ENCODE measurements at regions not wholly inside any gene's neighbourhood (a gene's known extent, or its start where the extent isn't known, plus 50 kb on each side); places are given as distances from the start of the nearest gene placed in this dataset.

GRCh38 chr21:31556662-31557061 is 102.8 kb upstream of the SOD1 start:
- Histone ChIP-seq H3K27ac (ENCODE audit: low read depth, low read length) (no peak overlapping the region), H3K23ac (ENCODE audit: insufficient read length) (no peak overlapping the region), H3K4me2 (ENCODE audit: insufficient read depth in 1 of 2, low read depth in 2 of 2, low read length in 2 of 2) (peak overlapping the region; percentile 57 to 90; a peak in 3 of 4 replicates), H3K18ac (ENCODE audit: extremely low read depth, low read length) (no peak overlapping the region; the same call in 1 of the 2 replicates), H2AK5ac (ENCODE audit: low read depth, low read length) (no peak overlapping the region), H3K14ac (ENCODE audit: insufficient read length) (no peak overlapping the region), H3K27me3 (replicated peaks in 1 of 4; ENCODE audit: control insufficient read depth in 3 of 4, extremely low read depth in 1 of 4, insufficient read depth in 3 of 4, low read length in 3 of 4) (peaks cover 0 to 15% (median 7%) of the 10 kb centered on the region in 4 experiments; a peak in 5 of 7 replicates), H3K79me1 (ENCODE audit: low read depth, low read length) (peaks cover 10% of the 10 kb centered on the region), H3K79me2 (ENCODE audit: control insufficient read depth in 1 of 2, insufficient read depth in 2 of 2, low read length in 2 of 2) (peaks cover 0 to 35% of the 10 kb centered on the region in 2 experiments; a peak in 3 of 4 replicates), H3K56ac (replicated peaks; ENCODE audit: insufficient read length, low read depth, low read length) (no peak overlapping the region), H4K91ac (replicated peaks; ENCODE audit: insufficient read length, low read length) (no peak overlapping the region), H2BK15ac (ENCODE audit: low read length) (no peak overlapping the region), H4K5ac (ENCODE audit: insufficient read length, low read depth, low read length) (no peak overlapping the region), H4K8ac (ENCODE audit: extremely low read depth, insufficient read depth, low read length) (no peak overlapping the region), H2AFZ (ENCODE audit: low read length) (no peak overlapping the region), H2BK5ac (ENCODE audit: low read depth, low read length) (no peak overlapping the region), H3K23me2 (ENCODE audit: low read depth, low read length) (peaks cover 19% of the 10 kb centered on the region), H3K9me3 (ENCODE audit: insufficient read depth in 2 of 2, low read depth in 1 of 2, low read length in 1 of 2) (no peaks in the 10 kb centered on the region), H4K20me1 (replicated peaks in 1 of 2; ENCODE audit: control insufficient read depth in 1 of 2, insufficient read depth in 2 of 2, low read length in 2 of 2) (peaks cover 3% of the 10 kb centered on the region in 2 experiments), H2BK12ac (ENCODE audit: low read depth, low read length) (no peak overlapping the region), H3K36me3 (ENCODE audit: control insufficient read depth in 2 of 4, insufficient read depth in 4 of 4, low read length in 3 of 4) (no peaks in the 10 kb centered on the region), H3K4me3 (ENCODE audit: extremely low read depth in 1 of 4, insufficient read depth in 2 of 4, low read depth in 3 of 4, low read length in 4 of 4) (peak overlapping the region in 1 of 4 experiments; percentile 91; a peak in 2 of 8 replicates), H3K4me1 (replicated peaks in 1 of 4; ENCODE audit: control insufficient read depth in 3 of 4, insufficient read depth in 4 of 4, low read length in 3 of 4) (peaks cover 22 to 34% (median 27%) of the 10 kb centered on the region in 4 experiments), H2BK120ac (replicated peaks; ENCODE audit: low read depth, low read length) (no peak overlapping the region), H3K4ac (replicated peaks; ENCODE audit: insufficient read length, low read depth, low read length) (no peak overlapping the region), H3K9ac (replicated peaks in 1 of 4; ENCODE audit: extremely low read depth in 1 of 4, low read depth in 3 of 4, low read length in 3 of 4) (no peak overlapping the region), H2BK20ac (ENCODE audit: low read length) (no peak overlapping the region)
- no peak for DNase-seq (ENCODE audit: low read depth in 1 of 2, low spot score in 2 of 2)
- CTCF ChIA-PET (ENCODE audit: partially characterized antibody): interaction anchor here (0.8 to 8.6 kb wide), 10 partner anchors 9 to 246 kb away, joined by 3 to 107 read pairs (median 5); no protein-coding TSS in a partner anchor
- no peak for FAIRE-seq
- POLR2A ChIA-PET (ENCODE audit: partially characterized antibody): interaction anchor here (0.9 to 6.8 kb wide), 3 partner anchors 11 to 52 kb away, joined by 7 to 97 read pairs (median 10); no protein-coding TSS in a partner anchor
- TF ChIP-seq POLR2AphosphoS5 (IDR thresholded peaks at IDR 0.05; ENCODE audit: low read depth, low read length): no peak
- no peak for TF ChIP-seq SUZ12 (IDR thresholded peaks at IDR 0.05; ENCODE audit: low read length)
- no peak for TF ChIP-seq HDAC6 (IDR thresholded peaks at IDR 0.05; ENCODE audit: low read depth, low read length)
- no peak for TF ChIP-seq RAD21 (IDR thresholded peaks at IDR 0.05 in 1 of 2, conservative IDR thresholded peaks at IDR 0.05 in 1 of 2; ENCODE audit: low read depth in 2 of 2, low read length in 2 of 2)
- no peak for TF ChIP-seq EP300 (IDR thresholded peaks at IDR 0.05; ENCODE audit: borderline replicate concordance in 1 of 2, low read depth in 2 of 2, low read length in 2 of 2)
- no peak for TF ChIP-seq KDM5A (IDR thresholded peaks at IDR 0.05; ENCODE audit: low read length)
- TF ChIP-seq SRF (IDR thresholded peaks at IDR 0.05; ENCODE audit: low read depth, low read length): no peak
- TF ChIP-seq CHD2 (IDR thresholded peaks at IDR 0.05; ENCODE audit: low read length): no peak
- 40% methylated on average over 3 of the region's 3 CpGs; no CpG with 5 or more reads in 1 of the 2 experiments for WGBS, 2 experiments (ENCODE audit: extremely low coverage in 1 of 2, insufficient coverage in 1 of 2, insufficient read length in 1 of 2, insufficient replicate concordance in 2 of 2, low coverage in 1 of 2, low lambda C conversion rate in 2 of 2, missing lambda C conversion rate in 1 of 2)
